T47D (cell line): ENCODE measurements at regions not wholly inside any gene's neighbourhood (a gene's known extent, or its start where the extent isn't known, plus 50 kb on each side); places are given as distances from the start of the nearest gene placed in this dataset.
"Not testable (repeated sequence)": the region's sequence is repeated elsewhere in the genome, so short reads cannot be mapped to it uniquely, and the experiment has no call there.

Experiments
- DNase-seq, 2 experiments: peaks; one replicate each; pipeline versions ENCODE4 v3.0.0 to v3.0.0-alpha.2; 2011 to 2012; ENCODE audit warnings: low read depth in 1 of 2, low spot score in 1 of 2
- JUND ChIP-seq: IDR thresholded peaks from 2 replicates; pipeline ENCODE4 v1.6.1; 2012; ENCODE audit warnings: low read depth
- in situ Hi-C: cut with HindIII; loops from 2 replicates; pipeline ENCODE4 v1.10.0; 2016; ENCODE audit warnings: low sequenced_read_pairs, low pct_unique_long_range_greater_than_20kb

- no peak for TF ChIP-seq JUND
- no peak for DNase-seq
- in situ Hi-C loops = no loop called here
Observed at GRCh38 chr14:35213869-35214387, 78.3 kb upstream of the PSMA6 start.

- DNase-seq, in situ Hi-C loops: not testable (repeated sequence)
Observed at GRCh38 chr14:35214402-35214801, 77.8 kb upstream of the PSMA6 start.

GRCh38 chr14:35215110-35215813, 76.9 kb upstream of the PSMA6 start:
- no peak for TF ChIP-seq JUND
- in situ Hi-C loops = no loop called here
- DNase-seq = peak; percentile 16 to 77

- DNase-seq, in situ Hi-C loops: not testable (repeated sequence)
Observed at GRCh38 chr14:35218176-35218575, 74.0 kb upstream of the PSMA6 start.

- no peak for TF ChIP-seq JUND
- in situ Hi-C loops = no loop called here
- no peak for DNase-seq
Observed at GRCh38 chr14:35218963-35219362, 73.2 kb upstream of the PSMA6 start.

- DNase-seq = no peak
- no peak for TF ChIP-seq JUND
- in situ Hi-C loops = no loop called here
Observed at GRCh38 chr14:35220027-35220676, 72.0 kb upstream of the PSMA6 start.

- in situ Hi-C loops = no loop called here
- DNase-seq = no peak
- TF ChIP-seq JUND = no peak
Observed at GRCh38 chr14:35220920-35221319, 71.3 kb upstream of the PSMA6 start.

GRCh38 chr14:35221462-35221861, 70.7 kb upstream of the PSMA6 start:
- in situ Hi-C loops = no loop called here
- TF ChIP-seq JUND = no peak
- DNase-seq = no peak

- no peak for TF ChIP-seq JUND
- in situ Hi-C loops = no loop called here
- no peak for DNase-seq
Observed at GRCh38 chr14:35222324-35222723, 69.9 kb upstream of the PSMA6 start.

GRCh38 chr14:35222872-35223466, 69.2 kb upstream of the PSMA6 start:
- no peak for DNase-seq
- in situ Hi-C loops = no loop called here
- TF ChIP-seq JUND = no peak

- TF ChIP-seq JUND = no peak
- DNase-seq = no peak
- in situ Hi-C loops = no loop called here
Observed at GRCh38 chr14:35223927-35224326, 68.3 kb upstream of the PSMA6 start.

GRCh38 chr14:35224615-35225014, 67.6 kb upstream of the PSMA6 start:
- in situ Hi-C loops = no loop called here
- DNase-seq = no peak
- no peak for TF ChIP-seq JUND

- TF ChIP-seq JUND = no peak
- in situ Hi-C loops = no loop called here
- peak in 1 of 2 experiments; percentile 31 for DNase-seq
Observed at GRCh38 chr14:35229084-35229791, 62.9 kb upstream of the PSMA6 start.
